Sigmoid colon (tissue), 6 donors: ENCODE measurements at regions not wholly inside any gene's neighbourhood (a gene's known extent, or its start where the extent isn't known, plus 50 kb on each side); places are given as distances from the start of the nearest gene placed in this dataset.

ENCODE experiments used
- DNase-seq: peaks from one replicate; pipeline ENCODE4 v3.0.0-alpha.2; 2019
- H3K27ac ChIP-seq, 4 donors: fragments of 200-600 bp; sonication (generic); one replicate each; pipeline ENCODE4 v1.5.1; 2016 to 2019; ENCODE audit warnings: mild to moderate bottlenecking in 1 of 4
- H3K27me3 ChIP-seq, 3 donors: fragments of 200-600 bp; sonication (generic); one replicate each; pipeline ENCODE4 v1.5.1; 2019; ENCODE audit warnings: mild to moderate bottlenecking in 1 of 3
- H3K36me3 ChIP-seq, 4 donors: fragments of 200-600 bp; sonication (generic); one replicate each; pipeline ENCODE4 v1.5.1; 2016 to 2019
- H3K4me1 ChIP-seq, 4 donors: fragments of 200-600 bp; sonication (generic); one replicate each; pipeline ENCODE4 v1.5.1; 2017 to 2019
- H3K4me3 ChIP-seq, 4 donors: fragments of 200-600 bp; sonication (generic); one replicate each; pipeline ENCODE4 v1.5.1; 2017 to 2019; ENCODE audit warnings: mild to moderate bottlenecking in 2 of 4, moderate library complexity in 1 of 4
- H3K9me3 ChIP-seq, 4 donors: fragments of 200-600 bp in 3 of 4; sonication (generic) in 3 of 4; one replicate each; pipeline versions ENCODE4 v1.5.1 to v1.6.1; 2013 to 2019
- CTCF ChIP-seq, 4 experiments: fragments of 450-650 bp in 3 of 4; fragments of 200-600 bp in 1 of 4; IDR thresholded peaks; one replicate each; pipeline ENCODE4 v1.5.1; 2016 to 2019; ENCODE audit warnings: antibody characterized with exemption in 4 of 4, mild to moderate bottlenecking in 3 of 4, moderate library complexity in 2 of 4
- EP300 ChIP-seq, 4 donors: sonication (generic); formaldehyde crosslinking; IDR thresholded peaks; one replicate each; pipeline ENCODE4 v1.6.1; 2017; ENCODE audit warnings: antibody characterized with exemption in 4 of 4
- POLR2A ChIP-seq, 2 donors: fragments of 450-650 bp; IDR thresholded peaks; one replicate each; pipeline ENCODE4 v1.6.1; 2016; ENCODE audit warnings: antibody characterized with exemption in 2 of 2, mild to moderate bottlenecking in 2 of 2, moderate library complexity in 2 of 2
- POLR2AphosphoS5 ChIP-seq, 4 donors: sonication (generic); formaldehyde crosslinking; IDR thresholded peaks; one replicate each; pipeline ENCODE4 v1.6.1; 2017; ENCODE audit warnings: antibody characterized with exemption in 4 of 4
- WGBS, 2 donors: extraction: QIAGEN DNeasy Blood & Tissue Kit; methylation state at CpG; one replicate each; pipeline ENCODE4 v1.1.7; 2013; 5-methylcytosine and 5-hydroxymethylcytosine counted together
- intact Hi-C: fragments of 100-400 bp; cut with DNase I; formaldehyde crosslinking; loops from one replicate; pipeline ENCODE4 v1.15.1; 2023
- donor health status: healthy with polysubstance abuse.
- donor health status: healthy.

GRCh38 chr20:4512891-4513550, 173.2 kb upstream of the PRNP start:
- H3K27me3 ChIP-seq = no peaks in the 10 kb centered on the region
- 41 to 63% methylated on average over 3 of the region's 3 CpGs for WGBS, 2 donors
- H3K4me1 ChIP-seq = no peaks in the 10 kb centered on the region

GRCh38 chr20:4511776-4512175, 174.5 kb upstream of the PRNP start:
- Histone ChIP-seq H3K4me1 (no peaks in the 10 kb centered on the region), H3K4me3 (no peak overlapping the region), H3K36me3 (no peaks in the 10 kb centered on the region), H3K27me3 (no peaks in the 10 kb centered on the region), H3K27ac (no peak overlapping the region), H3K9me3 (no peaks in the 10 kb centered on the region)
- 74 to 80% methylated on average over 1 of the region's 1 CpG for WGBS, 2 donors
- no peak for TF ChIP-seq EP300 (IDR thresholded peaks at IDR 0.05)
- no peak for TF ChIP-seq POLR2A (IDR thresholded peaks at IDR 0.05)
- no peak for TF ChIP-seq POLR2AphosphoS5 (IDR thresholded peaks at IDR 0.05)
- no peak for TF ChIP-seq CTCF (IDR thresholded peaks at IDR 0.05)
- intact Hi-C loops = no loop called here
- no peak for DNase-seq

More at GRCh38 chr20:4512891-4513550, 173.2 kb upstream of the PRNP start:
- DNase-seq = no peak
- Histone ChIP-seq H3K27ac (no peak overlapping the region), H3K36me3 (no peaks in the 10 kb centered on the region), H3K4me3 (no peak overlapping the region), H3K9me3 (no peaks in the 10 kb centered on the region)
- TF ChIP-seq POLR2AphosphoS5 (IDR thresholded peaks at IDR 0.05) (peak in 2 of 4 donors; percentile 4 to 32), CTCF (IDR thresholded peaks at IDR 0.05) (no peak), EP300 (IDR thresholded peaks at IDR 0.05) (no peak), POLR2A (IDR thresholded peaks at IDR 0.05) (no peak)
- intact Hi-C loops = no loop called here

DNA sequence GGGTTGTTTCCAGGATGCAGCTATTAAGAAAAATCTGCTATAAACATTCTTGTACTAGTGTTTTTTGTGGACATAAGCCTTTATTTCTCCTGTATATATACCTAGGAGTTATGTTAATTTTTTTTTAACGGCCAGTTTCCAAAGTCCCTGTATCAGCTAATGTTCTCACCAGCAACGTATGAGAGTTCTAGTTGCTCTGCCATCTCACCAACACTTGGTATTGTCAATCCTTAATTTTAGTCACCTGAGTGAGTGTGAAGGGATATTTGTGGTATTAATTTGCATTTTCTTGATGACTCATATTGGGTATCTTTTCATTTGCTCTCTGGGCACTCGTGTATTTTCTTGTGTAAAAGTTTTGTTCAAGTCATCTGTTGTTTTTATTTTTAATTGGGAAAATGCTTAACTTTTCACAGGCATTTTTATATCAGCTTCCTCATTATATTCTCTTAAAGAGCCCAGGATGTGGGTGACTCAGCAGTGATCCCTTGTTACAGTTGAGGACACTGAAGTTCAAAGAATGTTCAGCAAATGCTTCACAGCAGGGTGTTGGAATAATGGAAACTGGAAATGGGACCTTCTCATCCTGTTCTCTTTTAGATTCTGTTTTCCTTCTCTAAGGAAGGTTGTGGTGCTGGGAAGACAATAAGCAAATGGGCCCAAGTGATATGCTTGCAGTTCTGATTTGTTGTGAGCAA, 176.3 kb upstream of the PRNP start:
- no peaks in the 10 kb centered on the region for H3K36me3 ChIP-seq
- 78 to 85% methylated on average over 3 of the region's 3 CpGs for WGBS, 2 donors
- no peak overlapping the region for H3K27ac ChIP-seq
- no peak for DNase-seq
- H3K9me3 ChIP-seq = no peaks in the 10 kb centered on the region
- H3K4me3 ChIP-seq = no peak overlapping the region
- intact Hi-C loops = no loop called here
- H3K4me1 ChIP-seq = no peaks in the 10 kb centered on the region
- TF ChIP-seq POLR2A (IDR thresholded peaks at IDR 0.05) (no peak), POLR2AphosphoS5 (IDR thresholded peaks at IDR 0.05) (no peak), CTCF (IDR thresholded peaks at IDR 0.05) (no peak), EP300 (IDR thresholded peaks at IDR 0.05) (no peak)
- no peaks in the 10 kb centered on the region for H3K27me3 ChIP-seq

DNA sequence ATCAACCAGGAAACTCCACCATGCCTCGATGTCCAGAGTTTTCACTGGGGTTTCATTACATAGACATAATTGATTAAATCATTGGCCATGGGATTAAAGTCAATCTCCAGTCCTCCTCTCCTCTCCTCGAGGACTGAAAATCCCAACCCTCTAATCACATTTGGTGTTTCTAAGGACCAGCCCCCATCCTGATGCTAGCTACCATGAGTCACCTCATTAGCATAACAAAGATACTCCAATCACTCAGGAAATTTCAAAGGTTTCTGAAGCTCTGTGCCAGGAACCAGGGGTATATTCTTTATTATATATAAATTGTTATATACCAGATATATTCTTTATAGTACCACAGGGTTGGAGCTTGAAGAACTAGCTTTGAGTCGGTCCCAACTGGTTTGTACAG, 177.5 kb upstream of the PRNP start:
- no peak for DNase-seq
- Histone ChIP-seq H3K27me3 (no peaks in the 10 kb centered on the region), H3K27ac (no peak overlapping the region), H3K4me3 (no peak overlapping the region), H3K9me3 (no peaks in the 10 kb centered on the region), H3K36me3 (no peaks in the 10 kb centered on the region), H3K4me1 (no peaks in the 10 kb centered on the region)
- intact Hi-C loops = no loop called here
- no peak for TF ChIP-seq CTCF (IDR thresholded peaks at IDR 0.05)
- no peak for TF ChIP-seq POLR2AphosphoS5 (IDR thresholded peaks at IDR 0.05)
- no peak for TF ChIP-seq POLR2A (IDR thresholded peaks at IDR 0.05)
- no peak for TF ChIP-seq EP300 (IDR thresholded peaks at IDR 0.05)
- 86% methylated on average over 3 of the region's 3 CpGs for WGBS, 2 donors
